K562 (cell line): ENCODE measurements at regions not wholly inside any gene's neighbourhood (a gene's known extent, or its start where the extent isn't known, plus 50 kb on each side); places are given as distances from the start of the nearest gene placed in this dataset.

Experiments
- ATAC-seq: fragments of 200-7000 bp; cut with Tn5 transposase; 3 replicates; pipeline ENCODE4 v1.9.1; 2020; ENCODE audit warnings: moderate library complexity
- BruUV-seq: library from RNA; stranded (reverse); fragments of 400-500 nt; replicated peaks from 2 replicates; lab custom pipeline; 2021; lab: Mats Ljungman, UMichigan
- CTCF ChIA-PET: fragments of 300-600 bp; formaldehyde crosslinking; extraction: SDS; loops from one replicate; lab custom pipeline; 2021; ENCODE audit warnings: low intra/inter-chr PET ratio; lab: Yijun Ruan, JAX
- POLR2A ChIA-PET: fragments of 300-600, 350-650 bp; sonication (Branson Sonifier 250); formaldehyde crosslinking; extraction: SDS; loops from one replicate; lab custom pipeline; 2021; ENCODE audit warnings: antibody characterized with exemption, inconsistent platforms; lab: Yijun Ruan, JAX
- DNase-seq, 4 experiments: peaks; one replicate each; pipeline versions ENCODE4 v3.0.0 to v3.0.0-alpha.2; 2011 to 2018; ENCODE audit warnings: low spot score in 3 of 4, mixed read lengths in 3 of 4; ENCODE audit errors: extremely low read depth in 1 of 4
- FAIRE-seq: peaks from 2 replicates; lab custom pipeline; 2011; peaks lifted over from hg19 to GRCh38; lab: Jason Lieb, UNC
- H2AFZ ChIP-seq: 2 replicates; pipeline ENCODE4 v1.6.0; 2011; ENCODE audit warnings: low read depth, low read length, control low read depth, inconsistent platforms
- H3K27ac ChIP-seq: fragments of 200-600 bp; 3 replicates; pipeline ENCODE4 v1.8.0; 2011; ENCODE audit warnings: low read depth, mild to moderate bottlenecking, control low read depth, inconsistent platforms, low read length, moderate library complexity, mixed read lengths; ENCODE audit errors: extremely low read depth
- H3K27me3 ChIP-seq, 2 experiments: fragments of 300-600 bp in 1 of 2; 2 replicates in 1 of 2; 3 replicates in 1 of 2; pipeline versions ENCODE4 v1.6.0 to v1.8.0; 2011; ENCODE audit warnings: inconsistent platforms in 2 of 2, low read length in 2 of 2, mild to moderate bottlenecking in 1 of 2, mixed read lengths in 1 of 2, moderate library complexity in 1 of 2; ENCODE audit not compliant: control insufficient read depth in 2 of 2, insufficient read depth in 2 of 2
- H3K36me3 ChIP-seq: fragments of 300-600 bp; 3 replicates; pipeline ENCODE4 v1.8.0; 2011; ENCODE audit warnings: mild to moderate bottlenecking, low read length, inconsistent platforms; ENCODE audit not compliant: control insufficient read depth, insufficient read depth
- H3K4me1 ChIP-seq, 2 experiments: fragments of 200-600 bp in 1 of 2; replicated peaks in 1 of 2; 2 replicates in 1 of 2; 3 replicates in 1 of 2; pipeline versions ENCODE4 v1.5.1 to v1.8.0; 2011; ENCODE audit warnings: inconsistent platforms in 2 of 2, low read length in 2 of 2, mild to moderate bottlenecking in 1 of 2, mixed read lengths in 1 of 2, moderate library complexity in 1 of 2; ENCODE audit not compliant: control insufficient read depth in 2 of 2, insufficient read depth in 2 of 2
- H3K4me2 ChIP-seq: 2 replicates; pipeline ENCODE4 v1.6.1; 2011; ENCODE audit warnings: low read length, control low read depth, inconsistent platforms, mixed read lengths; ENCODE audit not compliant: insufficient read depth
- H3K4me3 ChIP-seq: fragments of 200-600 bp; sonication (generic), shearing (Covaris generic); 2 replicates; pipeline ENCODE4 v1.5.1; 2016; ENCODE audit warnings: control low read depth, inconsistent platforms
- H3K79me2 ChIP-seq: fragments of 200-600 bp; 3 replicates; pipeline ENCODE4 v1.8.0; 2011; ENCODE audit warnings: low read length, inconsistent platforms; ENCODE audit not compliant: control insufficient read depth, insufficient read depth
- H3K9ac ChIP-seq, 2 experiments: 2 replicates each; pipeline versions ENCODE4 v1.6.0 to v1.6.1; 2011; ENCODE audit warnings: low read depth in 2 of 2, low read length in 2 of 2, control low read depth in 1 of 2, inconsistent platforms in 1 of 2, mild to moderate bottlenecking in 1 of 2, mixed read lengths in 1 of 2; ENCODE audit not compliant: insufficient read depth in 1 of 2
- H3K9me1 ChIP-seq: one replicate; pipeline ENCODE4 v1.6.0; 2011; ENCODE audit warnings: inconsistent platforms, mild to moderate bottlenecking, low read length, moderate library complexity; ENCODE audit not compliant: control insufficient read depth, insufficient read depth
- H3K9me3 ChIP-seq: replicated peaks from 2 replicates; pipeline ENCODE4 v1.5.1; 2011; ENCODE audit warnings: low read depth, low read length, inconsistent platforms; ENCODE audit not compliant: control insufficient read depth, insufficient read depth
- H4K20me1 ChIP-seq: replicated peaks from 2 replicates; pipeline ENCODE4 v1.6.1; 2011; ENCODE audit warnings: low read length, inconsistent platforms, mixed read lengths; ENCODE audit not compliant: control insufficient read depth, insufficient read depth
- ARID3B ChIP-seq: fragments of 250-450 bp; sonication (Bioruptor Pico); IDR thresholded peaks from 2 replicates; pipeline ENCODE4 v1.4.0; 2020; ENCODE audit warnings: borderline replicate concordance
- ATF7 ChIP-seq: fragments of 450-650 bp; IDR thresholded peaks from 2 replicates; pipeline ENCODE4 v1.7.1; 2014; ENCODE audit warnings: mild to moderate bottlenecking, moderate library complexity
- CXXC5 ChIP-seq: fragments of 250-450 bp; sonication (Bioruptor Pico); IDR thresholded peaks from 2 replicates; pipeline ENCODE4 v1.8.0; 2022; ENCODE audit warnings: inconsistent platforms, mild to moderate bottlenecking, moderate library complexity
- MAX ChIP-seq: sonication (generic); formaldehyde crosslinking; IDR thresholded peaks from 2 replicates; pipeline ENCODE4 v1.9.0; 2022; ENCODE audit warnings: mild to moderate bottlenecking, missing genetic modification reagents
- PHF20 ChIP-seq: fragments of 450-650 bp; IDR thresholded peaks from 2 replicates; pipeline ENCODE4 v1.6.1; 2018; ENCODE audit not compliant: partially characterized antibody
- PML ChIP-seq: IDR thresholded peaks from 2 replicates; pipeline ENCODE4 v1.6.1; 2012; ENCODE audit warnings: low read length, inconsistent platforms
- RREB1 ChIP-seq: fragments of 250-450 bp; sonication (Bioruptor Pico); IDR thresholded peaks from 2 replicates; pipeline ENCODE4 v1.4.0; 2020
- TARDBP ChIP-seq: fragments of 450-650 bp; IDR thresholded peaks from 2 replicates; pipeline ENCODE4 v1.6.1; 2016
- ZNF592 ChIP-seq: fragments of 450-650 bp; IDR thresholded peaks from 2 replicates; pipeline ENCODE4 v1.6.1; 2017; ENCODE audit warnings: antibody characterized with exemption, mild to moderate bottlenecking
- in situ Hi-C: fragments of 300-500 bp; cut with MboI; formaldehyde crosslinking; loops from 4 replicates; pipeline ENCODE4 v1.15.0; 2018; ENCODE audit warnings: inconsistent platforms, mixed read lengths
- intact Hi-C: fragments of 100-400 bp; cut with micrococcal nuclease; formaldehyde crosslinking; loops from 2 replicates; pipeline ENCODE4 v1.14.2; 2022

GRCh38 chr2:6067089-6067488 is 374.9 kb downstream of the SOX11 start (continued):
- TF ChIP-seq PHF20: no peak

- in situ Hi-C loops: no loop called here
- CTCF ChIA-PET: no interaction called here
- intact Hi-C loops: no loop called here
- TF ChIP-seq CXXC5: no peak
- TF ChIP-seq RREB1 (CRISPR knock-in tag): no peak
- no peak for TF ChIP-seq ZNF592
- TF ChIP-seq ARID3B (CRISPR knock-in tag): no peak
- TF ChIP-seq MAX (CRISPR knock-in tag): no peak
- TF ChIP-seq TARDBP: no peak
- no peak for TF ChIP-seq ATF7
- TF ChIP-seq PML: no peak
Measured at GRCh38 chr2:6067806-6068205, 375.6 kb downstream of the SOX11 start.

More at GRCh38 chr2:6067806-6068205, 375.6 kb downstream of the SOX11 start:
- no peak overlapping the region for H3K9ac ChIP-seq
- no peak overlapping the region for H3K4me2 ChIP-seq
- no peak overlapping the region for H3K4me3 ChIP-seq
- no TSS peak for BruUV-seq
- ATAC-seq (no peak), DNase-seq (no peak), FAIRE-seq (no peak)
- H3K27ac ChIP-seq: no peak overlapping the region
- no peaks in the 10 kb centered on the region for H3K4me1 ChIP-seq
- no peaks in the 10 kb centered on the region for H3K79me2 ChIP-seq
- H2AFZ ChIP-seq: no peak overlapping the region
- POLR2A ChIA-PET: no interaction called here
- H3K36me3 ChIP-seq: no peaks in the 10 kb centered on the region
- no peaks in the 10 kb centered on the region for H3K9me1 ChIP-seq
- H3K27me3 ChIP-seq: no peaks in the 10 kb centered on the region
- H4K20me1 ChIP-seq: no peaks in the 10 kb centered on the region
- H3K9me3 ChIP-seq: 0 out of 2 replicates have a peak, but pooled peaks cover 2% of the 10 kb centered on the region
